OCI-LY1 (cell line): ENCODE measurements at regions not wholly inside any gene's neighbourhood (a gene's known extent, or its start where the extent isn't known, plus 50 kb on each side); places are given as distances from the start of the nearest gene placed in this dataset.

Source experiments
- EZH2 ChIP-seq: fragments of 200-600 bp; sonication (generic), shearing (Covaris generic); IDR thresholded peaks from 2 replicates; pipeline ENCODE4 v1.8.0; 2017; ENCODE audit warnings: borderline replicate concordance, mixed run types, mild to moderate bottlenecking, antibody characterized with exemption, low read length, moderate library complexity, mixed read lengths
- TF ChIP-seq, protein P1 (sequence below): fragments of 200-600 bp; sonication (generic), shearing (Covaris generic); IDR thresholded peaks from 2 replicates; pipeline ENCODE4 v1.5.1; 2017; ENCODE audit warnings: mild to moderate bottlenecking, antibody characterized with exemption, low read length, moderate library complexity, mixed read lengths

DNA sequence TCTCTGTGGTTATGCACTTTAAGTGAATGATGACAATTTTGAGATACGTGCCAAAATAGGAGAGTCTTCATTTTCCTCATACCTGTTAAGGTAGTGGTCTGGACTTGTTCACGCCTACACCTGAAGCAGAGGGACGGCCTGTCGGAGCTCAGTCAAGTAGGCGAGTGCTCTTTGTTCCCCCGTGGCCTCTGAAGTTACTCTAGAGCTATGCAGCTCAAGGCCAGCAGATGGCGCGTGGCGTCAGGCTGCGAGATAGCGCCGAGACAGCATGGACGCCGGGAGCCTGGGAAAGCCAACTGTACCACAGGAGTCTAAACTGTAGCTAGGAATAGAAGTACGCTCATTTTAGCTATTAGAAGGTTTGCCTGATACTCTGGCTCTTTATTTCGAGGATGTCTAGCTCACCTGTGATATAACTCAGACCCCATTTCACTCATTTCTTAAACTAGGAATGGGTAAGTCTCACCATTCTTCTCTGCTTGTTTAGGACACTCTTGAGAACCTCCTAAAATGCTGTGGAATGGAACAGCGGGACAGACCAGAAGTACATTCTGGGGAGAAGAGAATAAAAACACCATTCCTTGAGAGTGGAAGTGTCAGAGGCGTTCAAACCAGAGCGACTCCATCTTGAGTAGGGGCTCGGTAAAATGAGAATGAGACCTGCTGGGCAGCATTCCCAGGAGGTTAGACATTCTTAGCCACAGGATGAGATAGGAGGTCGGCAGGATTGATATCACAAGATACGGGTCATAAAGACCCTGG is 267.4 kb upstream of the HMGA2 start:
- TF ChIP-seq, protein P1, sequence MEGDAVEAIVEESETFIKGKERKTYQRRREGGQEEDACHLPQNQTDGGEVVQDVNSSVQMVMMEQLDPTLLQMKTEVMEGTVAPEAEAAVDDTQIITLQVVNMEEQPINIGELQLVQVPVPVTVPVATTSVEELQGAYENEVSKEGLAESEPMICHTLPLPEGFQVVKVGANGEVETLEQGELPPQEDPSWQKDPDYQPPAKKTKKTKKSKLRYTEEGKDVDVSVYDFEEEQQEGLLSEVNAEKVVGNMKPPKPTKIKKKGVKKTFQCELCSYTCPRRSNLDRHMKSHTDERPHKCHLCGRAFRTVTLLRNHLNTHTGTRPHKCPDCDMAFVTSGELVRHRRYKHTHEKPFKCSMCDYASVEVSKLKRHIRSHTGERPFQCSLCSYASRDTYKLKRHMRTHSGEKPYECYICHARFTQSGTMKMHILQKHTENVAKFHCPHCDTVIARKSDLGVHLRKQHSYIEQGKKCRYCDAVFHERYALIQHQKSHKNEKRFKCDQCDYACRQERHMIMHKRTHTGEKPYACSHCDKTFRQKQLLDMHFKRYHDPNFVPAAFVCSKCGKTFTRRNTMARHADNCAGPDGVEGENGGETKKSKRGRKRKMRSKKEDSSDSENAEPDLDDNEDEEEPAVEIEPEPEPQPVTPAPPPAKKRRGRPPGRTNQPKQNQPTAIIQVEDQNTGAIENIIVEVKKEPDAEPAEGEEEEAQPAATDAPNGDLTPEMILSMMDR: peak; percentile 80
- TF ChIP-seq EZH2: no peak
